Stimulated activated CD4-positive, alpha-beta T cell treated with anti-CD3 and anti-CD28 coated beads, TNF-alpha, amount 100 ng/mL, for 48 hours (primary cell): ENCODE measurements at regions not wholly inside any gene's neighbourhood (a gene's known extent, or its start where the extent isn't known, plus 50 kb on each side); places are given as distances from the start of the nearest gene placed in this dataset.

ENCODE experiments used
- DNase-seq, 3 donors: peaks; one replicate each; pipeline ENCODE4 v3.0.0-alpha.2; 2020; ENCODE audit warnings: low read depth in 3 of 3

- no peak for DNase-seq
Observed at GRCh38 chr11:45062974-45063635, 83.3 kb upstream of the PRDM11 start.

GRCh38 chr11:45063669-45064068 lies 82.8 kb upstream of the PRDM11 start:
- DNase-seq: no peak

- DNase-seq: no peak
Observed at GRCh38 chr11:45067966-45068365, 78.5 kb upstream of the PRDM11 start.

GRCh38 chr11:45071232-45071631 lies 75.2 kb upstream of the PRDM11 start:
- no peak for DNase-seq

- DNase-seq: no peak
Observed at GRCh38 chr11:45073685-45074141, 72.7 kb upstream of the PRDM11 start.

- no peak for DNase-seq
Observed at GRCh38 chr11:45075519-45075918, 70.9 kb upstream of the PRDM11 start.

GRCh38 chr11:45075952-45076351 lies 70.5 kb upstream of the PRDM11 start:
- DNase-seq: no peak

GRCh38 chr11:45076761-45077160 lies 69.7 kb upstream of the PRDM11 start:
- no peak for DNase-seq

GRCh38 chr11:45078236-45079074 lies 68.0 kb upstream of the PRDM11 start:
- DNase-seq: no peak

- no peak for DNase-seq
Observed at GRCh38 chr11:45079075-45079444, 67.4 kb upstream of the PRDM11 start.

- DNase-seq: no peak
Observed at GRCh38 chr11:45079567-45079942, 66.9 kb upstream of the PRDM11 start.

- DNase-seq: peak in 2 of 3 donors; percentile 29 to 38
Observed at GRCh38 chr11:45079943-45080719, 66.3 kb upstream of the PRDM11 start.

- DNase-seq: no peak
Observed at GRCh38 chr11:45082744-45083543, 63.5 kb upstream of the PRDM11 start.

GRCh38 chr11:45083544-45084087 lies 62.8 kb upstream of the PRDM11 start:
- DNase-seq: no peak

- DNase-seq: no peak
Observed at GRCh38 chr11:45085646-45086501, 60.6 kb upstream of the PRDM11 start.

GRCh38 chr11:45086526-45086925 lies 59.9 kb upstream of the PRDM11 start:
- no peak for DNase-seq

- no peak for DNase-seq
Observed at GRCh38 chr11:45087086-45087899, 59.1 kb upstream of the PRDM11 start.

- DNase-seq: no peak
Observed at GRCh38 chr11:45087900-45088160, 58.6 kb upstream of the PRDM11 start.

GRCh38 chr11:45089251-45089650 lies 57.2 kb upstream of the PRDM11 start:
- DNase-seq: no peak
